SK-N-MC (cell line): ENCODE measurements at regions not wholly inside any gene's neighbourhood (a gene's known extent, or its start where the extent isn't known, plus 50 kb on each side); places are given as distances from the start of the nearest gene placed in this dataset.

Experiments used
- EZH2 ChIP-seq: fragments of 200-600 bp; sonication (generic); IDR thresholded peaks from one replicate; pipeline ENCODE4 v1.6.1; 2017; ENCODE audit warnings: antibody characterized with exemption
- FOXP2 ChIP-seq: optimal IDR thresholded peaks from 2 replicates; pipeline ENCODE3; 2011; ENCODE audit warnings: mild to moderate bottlenecking, moderate library complexity; ENCODE audit not compliant: insufficient read depth; ENCODE audit errors: extremely low read length, control extremely low read depth

DNA sequence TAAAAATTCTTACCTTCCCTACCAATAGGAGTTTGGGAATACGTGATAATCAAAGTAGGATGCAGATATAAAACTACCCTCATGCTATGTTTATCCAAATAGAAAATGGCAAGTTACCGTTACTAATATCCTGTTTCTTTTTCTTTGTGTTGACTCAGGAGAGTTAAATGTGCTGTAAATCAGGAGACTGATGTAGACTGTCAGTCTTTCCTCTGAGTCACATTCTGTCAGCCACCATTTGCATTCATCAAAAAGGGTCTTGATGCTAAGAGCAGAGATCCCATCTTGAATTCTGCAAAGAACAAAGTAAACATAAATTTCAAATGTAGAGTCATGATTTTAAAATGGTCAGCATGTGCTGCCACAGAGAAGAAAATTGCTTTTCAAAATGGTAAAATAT lies 712.8 kb downstream of the SOCS6 start:
- TF ChIP-seq FOXP2 (no peak), EZH2 (no peak)
